Ovary (tissue), 7 donors: ENCODE measurements at regions not wholly inside any gene's neighbourhood (a gene's known extent, or its start where the extent isn't known, plus 50 kb on each side); places are given as distances from the start of the nearest gene placed in this dataset.
"Not testable (repeated sequence)": the region's sequence is repeated elsewhere in the genome, so short reads cannot be mapped to it uniquely, and the experiment has no call there.

Experiments
- DNase-seq, 5 donors: peaks; one replicate each; pipeline ENCODE4 v3.0.0-alpha.2; 2019 to 2020
- H3K27ac ChIP-seq, 2 donors: fragments of 200-600 bp; one replicate each; pipeline versions ENCODE4 v1.5.1 to v1.8.0; 2019 to 2022
- H3K27me3 ChIP-seq: fragments of 200-600 bp; one replicate; pipeline ENCODE4 v1.8.0; 2022
- H3K36me3 ChIP-seq: fragments of 200-600 bp; sonication (generic); one replicate; pipeline ENCODE4 v1.5.1; 2019
- H3K4me1 ChIP-seq: one replicate; pipeline ENCODE4 v1.8.1; 2013; ENCODE audit warnings: mild to moderate bottlenecking, moderate library complexity; ENCODE audit not compliant: insufficient read depth
- H3K4me3 ChIP-seq: fragments of 200-600 bp; sonication (generic); one replicate; pipeline ENCODE4 v1.5.1; 2017
- H3K9me3 ChIP-seq, 2 donors: fragments of 200-600 bp in 1 of 2; sonication (generic) in 1 of 2; one replicate each; pipeline versions ENCODE4 v1.5.1 to v1.8.1; 2013 to 2019; ENCODE audit warnings: mild to moderate bottlenecking in 1 of 2, moderate library complexity in 1 of 2
- EP300 ChIP-seq: sonication (generic); formaldehyde crosslinking; IDR thresholded peaks from one replicate; pipeline ENCODE4 v1.6.1; 2017; ENCODE audit warnings: antibody characterized with exemption
- POLR2A ChIP-seq: fragments of 450-650 bp; IDR thresholded peaks from one replicate; pipeline ENCODE4 v1.6.1; 2017; ENCODE audit warnings: antibody characterized with exemption, mild to moderate bottlenecking, moderate library complexity
- WGBS, 3 donors: extraction: QIAGEN DNeasy Blood & Tissue Kit in 1 of 3; methylation state at CpG; one replicate each; pipeline versions ENCODE4 v1.1.5 to v1.1.7; 2013 to 2017; 5-methylcytosine and 5-hydroxymethylcytosine counted together
- intact Hi-C, 4 donors: fragments of 100-400 bp; cut with DNase I; formaldehyde crosslinking; loops; one replicate each; pipeline versions ENCODE4 v1.11.0 to v1.15.1; 2022 to 2023
- TF ChIP-seq, protein P1 (sequence below), 3 donors: fragments of 450-650 bp in 2 of 3; fragments of 200-600 bp in 1 of 3; IDR thresholded peaks; one replicate each; pipeline versions ENCODE4 v1.5.1 to v1.8.0; 2016 to 2022; ENCODE audit warnings: antibody characterized with exemption in 3 of 3, mild to moderate bottlenecking in 1 of 3
- donor health status: DM: no; HTN: no; CAD: no; lungs with moderate emphysema.
- donor health status: DM: no; HTN: no; CAD: no.
- donor health status: Bipolar disorder and iron deficiency.
- donor health status: DM: no; HTN: no; CAD: no.
- donor health status: DM: yes; HTN: yes; CAD: no.

- TF ChIP-seq, protein P1, sequence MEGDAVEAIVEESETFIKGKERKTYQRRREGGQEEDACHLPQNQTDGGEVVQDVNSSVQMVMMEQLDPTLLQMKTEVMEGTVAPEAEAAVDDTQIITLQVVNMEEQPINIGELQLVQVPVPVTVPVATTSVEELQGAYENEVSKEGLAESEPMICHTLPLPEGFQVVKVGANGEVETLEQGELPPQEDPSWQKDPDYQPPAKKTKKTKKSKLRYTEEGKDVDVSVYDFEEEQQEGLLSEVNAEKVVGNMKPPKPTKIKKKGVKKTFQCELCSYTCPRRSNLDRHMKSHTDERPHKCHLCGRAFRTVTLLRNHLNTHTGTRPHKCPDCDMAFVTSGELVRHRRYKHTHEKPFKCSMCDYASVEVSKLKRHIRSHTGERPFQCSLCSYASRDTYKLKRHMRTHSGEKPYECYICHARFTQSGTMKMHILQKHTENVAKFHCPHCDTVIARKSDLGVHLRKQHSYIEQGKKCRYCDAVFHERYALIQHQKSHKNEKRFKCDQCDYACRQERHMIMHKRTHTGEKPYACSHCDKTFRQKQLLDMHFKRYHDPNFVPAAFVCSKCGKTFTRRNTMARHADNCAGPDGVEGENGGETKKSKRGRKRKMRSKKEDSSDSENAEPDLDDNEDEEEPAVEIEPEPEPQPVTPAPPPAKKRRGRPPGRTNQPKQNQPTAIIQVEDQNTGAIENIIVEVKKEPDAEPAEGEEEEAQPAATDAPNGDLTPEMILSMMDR (IDR thresholded peaks at IDR 0.05): no peak
- TF ChIP-seq POLR2A (no peak), EP300 (no peak)
- H3K4me1 ChIP-seq: no peaks in the 10 kb centered on the region
- H3K36me3 ChIP-seq: no peaks in the 10 kb centered on the region
- H3K4me3 ChIP-seq: no peak overlapping the region
- intact Hi-C loops: no loop called here
- DNase-seq: no peak
- no peaks in the 10 kb centered on the region for H3K27me3 ChIP-seq
- H3K27ac ChIP-seq: no peak overlapping the region
- no peaks in the 10 kb centered on the region for H3K9me3 ChIP-seq
Observed at GRCh38 chr2:193141998-193142397, 947.3 kb upstream of the TMEFF2 start.

GRCh38 chr2:193140895-193141294 lies 946.2 kb upstream of the TMEFF2 start:
- H3K27me3 ChIP-seq, H3K4me3 ChIP-seq, H3K4me1 ChIP-seq, H3K9me3 ChIP-seq, DNase-seq, H3K27ac ChIP-seq, H3K36me3 ChIP-seq, intact Hi-C loops: not testable (repeated sequence)
- WGBS, 3 donors: 90 to 98% (median 97%) methylated on average over 1 of the region's 1 CpG

- Histone ChIP-seq H3K4me1 (no peaks in the 10 kb centered on the region), H3K4me3 (no peak overlapping the region), H3K27ac (no peak overlapping the region), H3K9me3 (no peaks in the 10 kb centered on the region), H3K36me3 (no peaks in the 10 kb centered on the region), H3K27me3 (no peaks in the 10 kb centered on the region)
- DNase-seq: no peak
- intact Hi-C loops: no loop called here
- no peak for TF ChIP-seq EP300
- no peak for TF ChIP-seq POLR2A
- TF ChIP-seq, protein P1 (IDR thresholded peaks at IDR 0.05): no peak
Observed at GRCh38 chr2:193124815-193125214, 930.1 kb upstream of the TMEFF2 start.

GRCh38 chr2:193114827-193115226 lies 920.1 kb upstream of the TMEFF2 start:
- H3K27me3 ChIP-seq: no peaks in the 10 kb centered on the region
- no peak for DNase-seq
- H3K4me1 ChIP-seq: no peaks in the 10 kb centered on the region
- 92 to 94% (median 93%) methylated on average over 1 of the region's 1 CpG for WGBS, 3 donors
- no peak overlapping the region for H3K4me3 ChIP-seq
- no peak overlapping the region for H3K27ac ChIP-seq
- intact Hi-C loops: no loop called here
- TF ChIP-seq, protein P1 (IDR thresholded peaks at IDR 0.05): no peak
- TF ChIP-seq EP300 (no peak), POLR2A (no peak)
- H3K36me3 ChIP-seq: no peaks in the 10 kb centered on the region
- H3K9me3 ChIP-seq: no peaks in the 10 kb centered on the region

DNA sequence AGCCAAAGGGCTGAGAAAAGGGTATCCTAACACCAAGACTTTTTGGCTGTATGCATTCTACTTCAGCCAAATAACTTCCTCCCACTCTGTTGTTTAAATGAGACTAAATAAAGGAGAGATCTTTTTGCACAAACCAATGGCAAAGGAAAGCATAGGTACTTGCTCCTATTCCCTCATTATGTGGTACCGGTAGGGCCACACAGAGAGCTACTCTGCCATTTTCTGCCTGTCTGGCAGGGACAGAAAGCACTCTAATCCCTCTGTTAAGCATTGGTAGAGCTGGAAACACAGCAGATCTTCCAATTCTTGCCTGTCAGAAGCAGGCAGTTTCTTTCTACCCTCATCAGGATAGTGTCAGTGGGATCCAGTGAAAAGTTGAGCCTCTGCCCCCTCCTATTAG lies 918.3 kb upstream of the TMEFF2 start:
- 76 to 92% (median 79%) methylated on average over 1 of the region's 1 CpG for WGBS, 3 donors
- intact Hi-C loops: no loop called here
- Histone ChIP-seq H3K27me3 (no peaks in the 10 kb centered on the region), H3K27ac (no peak overlapping the region), H3K9me3 (no peaks in the 10 kb centered on the region), H3K36me3 (no peaks in the 10 kb centered on the region), H3K4me3 (no peak overlapping the region), H3K4me1 (no peaks in the 10 kb centered on the region)
- no peak for DNase-seq
- TF ChIP-seq POLR2A (no peak), EP300 (no peak)
- TF ChIP-seq, protein P1 (IDR thresholded peaks at IDR 0.05): no peak
